ENCODE measurements at regions not wholly inside any gene's neighbourhood (a gene's known extent, or its start where the extent isn't known, plus 50 kb on each side); places are given as distances from the start of the nearest gene placed in this dataset.

- TF ChIP-seq CTCF (IDR thresholded peaks at IDR 0.05) (no peak), ZFX (IDR thresholded peaks at IDR 0.05; ENCODE audit: borderline replicate concordance) (no peak)
Observed at GRCh38 chr4:110296892-110297291, 98.5 kb upstream of the ELOVL6 start.

All from 22Rv1 (cell line).